Stimulated activated CD8-positive, alpha-beta memory T cell treated with anti-CD3 and anti-CD28 coated beads, Interleukin-7, amount 100 ng/mL, for 24 hours (primary cell): ENCODE measurements at regions not wholly inside any gene's neighbourhood (a gene's known extent, or its start where the extent isn't known, plus 50 kb on each side); places are given as distances from the start of the nearest gene placed in this dataset.

Experiments used
- DNase-seq: peaks from one replicate; pipeline ENCODE4 v3.0.0-alpha.2; 2020; ENCODE audit warnings: low read depth

- DNase-seq, result no peak
These were observed 167.1 kb downstream of the DUSP6 start for GRCh38 chr12:89185181-89185580.

- DNase-seq, result no peak
These were observed 168.3 kb downstream of the DUSP6 start for GRCh38 chr12:89183985-89184435.

GRCh38 chr12:89181271-89181920 lies 170.9 kb downstream of the DUSP6 start:
- no peak for DNase-seq

DNA sequence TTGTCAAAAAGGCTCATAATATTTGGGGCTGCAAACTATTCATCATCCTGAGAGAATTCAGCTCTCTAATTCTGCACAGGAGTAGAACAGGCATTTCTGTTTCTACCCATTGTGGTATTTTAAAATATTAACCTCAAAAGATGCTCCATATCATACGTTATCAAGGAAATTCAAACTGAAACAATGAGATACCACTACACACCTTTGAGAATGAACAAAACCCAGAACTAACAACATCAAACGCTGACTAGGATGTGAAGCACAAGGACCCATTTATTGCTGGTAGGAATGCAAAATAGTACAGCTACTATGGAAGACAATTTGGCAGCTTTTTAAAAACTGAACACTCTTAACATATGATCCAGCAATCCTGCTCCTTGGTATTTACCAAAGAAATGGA lies 171.8 kb downstream of the DUSP6 start:
- no peak for DNase-seq

GRCh38 chr12:89179983-89180382 lies 172.3 kb downstream of the DUSP6 start:
- DNase-seq, result no peak

GRCh38 chr12:89179245-89179644 lies 173.1 kb downstream of the DUSP6 start:
- DNase-seq, result no peak

- no peak for DNase-seq
These were observed 174.4 kb downstream of the DUSP6 start for GRCh38 chr12:89177802-89178395.

GRCh38 chr12:89176676-89177075 lies 175.6 kb downstream of the DUSP6 start:
- no peak for DNase-seq

GRCh38 chr12:89173678-89174077 lies 178.6 kb downstream of the DUSP6 start:
- DNase-seq, result no peak

DNA sequence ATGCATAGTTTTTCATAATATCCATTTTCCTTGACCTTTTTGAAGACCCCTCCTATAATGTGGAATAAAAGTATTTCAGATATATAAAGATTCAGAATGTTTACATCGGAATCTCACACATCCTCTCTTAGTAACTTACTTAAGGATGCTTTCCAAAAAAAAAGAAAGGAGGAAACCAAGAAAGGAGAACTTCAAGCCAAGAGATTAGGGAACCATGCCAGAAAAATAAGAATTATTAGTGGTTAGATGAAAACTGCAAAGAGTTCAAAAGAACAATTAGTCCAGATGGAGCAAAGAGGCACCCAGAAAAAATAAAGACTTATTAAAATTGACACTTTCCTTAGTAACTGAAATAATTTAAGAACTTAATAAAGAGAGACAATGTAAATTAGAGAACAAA lies 179.2 kb downstream of the DUSP6 start:
- DNase-seq, result no peak

DNA sequence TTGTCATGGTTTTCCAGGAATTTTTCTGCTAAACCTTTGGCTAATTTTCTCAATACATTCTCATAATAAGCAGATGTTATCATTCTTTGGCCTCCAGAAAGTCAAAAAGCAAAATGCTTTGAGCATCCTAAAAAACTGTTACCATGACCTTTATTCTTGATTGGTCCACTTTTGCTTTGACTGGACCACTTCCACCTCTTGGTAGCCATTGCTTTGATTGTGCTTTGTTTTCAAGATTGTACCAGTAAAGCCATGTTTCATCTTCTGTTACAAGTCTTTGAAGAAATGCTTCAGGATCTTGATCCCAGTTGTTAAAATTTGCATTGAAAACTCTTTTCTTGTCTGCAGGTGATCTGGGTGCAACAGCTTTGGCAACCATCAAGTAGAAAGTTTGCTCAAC lies 180.1 kb downstream of the DUSP6 start:
- DNase-seq, result no peak

GRCh38 chr12:89169321-89169720 lies 183.0 kb downstream of the DUSP6 start:
- DNase-seq, result no peak

DNA sequence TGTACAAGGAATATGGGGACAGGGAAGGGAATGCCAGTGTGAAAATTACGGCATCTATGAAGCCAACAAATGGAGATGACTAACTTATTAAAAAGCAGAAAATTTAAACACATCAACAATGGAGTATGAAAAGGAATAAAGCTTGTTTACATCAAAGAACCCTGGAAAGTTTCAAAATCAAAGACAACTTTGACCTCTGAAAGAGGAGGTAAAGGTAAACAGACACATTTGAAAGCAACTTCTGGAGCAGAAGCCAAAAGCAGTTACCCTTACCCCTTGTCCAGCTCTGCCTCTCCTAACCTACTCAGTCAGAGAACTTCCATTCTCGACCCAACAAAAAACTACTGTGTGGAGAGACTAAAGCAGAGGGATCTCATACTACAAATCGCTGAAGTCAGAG lies 184.3 kb downstream of the DUSP6 start:
- DNase-seq, result no peak

DNA sequence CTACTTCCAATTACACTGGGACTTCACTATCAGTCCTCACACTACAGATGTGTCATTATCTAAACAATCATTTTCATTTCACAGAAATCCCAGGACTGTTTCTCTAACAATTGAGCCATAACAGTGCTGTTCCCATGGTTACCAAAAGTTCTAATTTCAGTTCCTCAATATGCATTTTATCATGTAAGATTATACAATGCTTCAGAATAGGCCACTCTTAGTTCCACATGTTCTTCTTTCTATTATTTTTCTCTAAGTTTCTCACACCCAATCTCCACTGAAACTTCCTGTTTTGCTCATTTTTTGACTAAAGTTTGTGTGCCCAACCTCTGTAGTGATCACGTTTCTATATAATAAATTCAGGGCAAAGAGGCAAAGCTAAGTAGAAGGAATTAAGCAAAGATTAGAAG lies 185.8 kb downstream of the DUSP6 start:
- DNase-seq, result no peak

DNA sequence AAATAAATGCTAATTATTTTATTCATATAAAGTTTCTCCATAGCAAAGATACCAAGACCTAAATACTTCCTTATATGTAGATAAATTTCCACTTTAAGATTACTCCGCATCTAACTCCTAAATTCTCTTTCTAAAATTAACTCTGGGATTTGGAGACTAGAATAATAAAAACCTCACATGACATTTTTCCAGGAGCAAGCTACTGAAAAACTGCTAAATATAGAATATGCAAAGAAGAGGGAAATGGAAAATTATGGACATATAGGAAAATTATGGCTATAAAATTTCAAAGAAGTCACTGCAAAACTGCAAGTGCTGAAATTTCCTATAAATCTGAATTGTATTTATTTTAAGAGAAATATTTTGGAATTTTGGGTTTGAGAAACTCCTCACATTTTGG lies 186.2 kb downstream of the DUSP6 start:
- DNase-seq, result no peak

- no peak for DNase-seq
These were observed 186.6 kb downstream of the DUSP6 start for GRCh38 chr12:89165703-89166102.

DNA sequence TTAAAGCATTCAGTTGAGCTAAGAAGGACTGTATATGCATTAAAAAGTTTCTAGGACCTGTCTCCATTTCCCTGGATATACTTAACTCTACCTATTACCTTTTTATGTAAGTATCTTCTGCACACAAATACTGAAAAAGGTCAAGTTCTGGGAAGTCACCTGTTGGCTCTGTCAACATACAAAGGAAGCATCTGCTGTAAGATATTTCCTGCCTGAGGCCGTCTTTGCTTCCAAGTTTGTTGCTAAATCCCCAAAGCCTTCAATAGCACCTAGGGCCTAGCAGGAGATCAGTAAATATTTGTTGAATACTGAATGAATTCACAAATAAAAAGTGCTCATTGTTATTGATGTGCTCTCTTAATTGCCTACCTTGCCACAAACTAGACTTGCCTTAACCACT lies 188.4 kb downstream of the DUSP6 start:
- no peak for DNase-seq

DNA sequence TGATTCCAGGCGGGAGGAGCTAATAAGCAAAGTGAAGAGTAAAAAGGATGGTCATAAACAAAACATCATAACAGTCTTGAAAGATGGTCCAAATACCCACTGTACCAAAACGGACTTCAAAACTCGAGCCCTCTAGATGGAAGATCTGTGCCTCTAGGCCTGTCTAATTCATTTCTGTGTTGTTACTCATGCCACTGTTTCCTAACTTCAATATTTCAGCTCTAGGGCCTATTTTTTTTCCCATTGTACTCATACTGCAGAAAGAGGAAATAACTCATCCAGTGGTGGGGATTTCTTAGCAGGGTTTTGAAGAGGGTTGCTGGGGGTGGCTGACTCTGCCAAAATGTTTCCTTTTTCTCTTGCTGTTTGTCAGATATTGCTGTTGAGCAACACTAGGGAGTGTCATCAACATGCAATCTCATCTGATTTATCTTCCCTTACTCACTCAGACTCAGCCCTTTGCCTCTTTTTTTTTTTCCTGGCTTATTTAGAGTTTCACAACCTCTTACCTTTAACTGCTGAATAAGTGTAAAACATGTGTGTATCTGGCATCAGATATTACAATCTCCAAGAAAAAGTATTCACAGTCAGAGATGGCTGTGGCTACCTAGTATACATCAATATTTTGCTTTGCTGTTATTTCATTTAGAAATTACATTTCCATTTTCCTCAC lies 189.6 kb downstream of the DUSP6 start:
- peak; percentile 39 for DNase-seq

DNA sequence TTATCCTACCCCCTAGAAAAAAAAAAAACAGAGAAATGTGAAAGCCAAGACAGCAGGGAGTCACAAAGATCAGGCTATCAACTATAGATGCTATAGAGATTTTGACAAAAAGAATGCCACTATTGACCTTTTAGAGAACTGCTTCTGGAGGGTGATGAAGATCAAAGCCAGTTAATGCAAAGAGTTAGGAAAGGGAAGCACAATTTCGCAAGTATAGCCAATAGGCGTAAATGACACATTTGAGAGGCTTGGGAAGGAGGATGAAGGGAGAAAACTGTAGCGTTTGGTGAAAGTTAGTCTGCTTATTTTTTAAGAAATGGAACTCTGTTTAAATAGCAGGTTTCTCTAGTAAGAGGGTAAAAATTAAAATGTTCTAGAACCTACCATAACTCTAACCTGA lies 190.7 kb downstream of the DUSP6 start:
- no peak for DNase-seq

DNA sequence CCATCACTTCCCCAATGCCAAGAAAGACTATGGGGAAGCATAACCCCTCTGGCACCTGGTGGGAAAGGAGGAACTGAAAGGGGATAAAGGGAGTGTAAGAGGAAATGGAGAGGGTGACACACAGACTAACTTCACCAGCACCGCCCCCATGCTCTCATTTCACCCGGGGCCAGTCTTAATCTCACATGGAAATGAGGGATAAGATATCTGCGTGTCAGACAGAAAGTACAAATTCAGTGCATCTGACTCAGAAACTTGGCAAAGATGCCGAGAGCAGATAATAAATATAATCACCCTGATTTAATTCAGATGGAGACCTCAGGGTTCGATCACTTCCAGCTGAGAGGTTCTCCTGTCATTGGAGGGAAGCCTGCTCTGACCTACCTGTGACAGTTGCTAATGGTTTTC lies 191.6 kb downstream of the DUSP6 start:
- DNase-seq, result no peak

- no peak for DNase-seq
These were observed 194.9 kb downstream of the DUSP6 start for GRCh38 chr12:89157413-89157812.

- no peak for DNase-seq
These were observed 195.4 kb downstream of the DUSP6 start for GRCh38 chr12:89156862-89157262.

DNA sequence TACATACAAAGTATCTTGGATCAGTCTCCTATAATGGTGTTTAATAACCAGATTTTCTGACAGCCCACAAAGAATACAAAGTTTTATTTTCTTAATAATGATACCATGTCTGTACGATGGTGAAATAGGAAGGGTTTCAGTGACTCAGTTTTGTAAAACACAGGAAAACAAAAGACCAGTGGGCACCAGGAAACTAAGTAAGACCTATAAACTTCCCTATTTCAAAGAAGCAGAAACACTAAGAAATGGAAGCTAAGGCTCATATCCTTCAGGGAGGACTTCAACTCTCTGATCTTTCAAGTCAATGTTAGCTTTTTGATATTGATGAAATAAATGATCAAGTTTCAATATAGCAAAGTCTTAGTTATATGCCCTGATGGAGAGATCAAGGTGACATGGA lies 196.0 kb downstream of the DUSP6 start:
- no peak for DNase-seq

DNA sequence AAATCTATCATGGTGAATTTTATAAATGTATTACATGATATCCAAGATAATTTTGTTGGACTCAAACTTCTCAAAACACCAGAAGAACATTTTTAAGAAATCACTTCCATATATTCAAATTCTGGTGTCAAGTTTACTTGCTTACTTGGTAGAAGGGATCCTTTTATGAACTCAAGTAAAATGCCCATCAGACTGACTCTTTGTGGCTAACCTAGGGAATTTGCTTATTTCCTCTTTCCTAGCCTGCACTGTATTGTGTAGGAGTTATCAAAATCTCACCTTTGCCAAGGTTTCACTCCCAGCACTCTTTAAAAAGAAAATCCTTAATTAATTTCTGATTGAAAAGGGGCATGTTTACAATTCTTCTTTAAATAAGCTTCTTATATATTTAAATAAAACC lies 196.5 kb downstream of the DUSP6 start:
- no peak for DNase-seq
